Liver (tissue), 8 donors: ENCODE measurements at regions not wholly inside any gene's neighbourhood (a gene's known extent, or its start where the extent isn't known, plus 50 kb on each side); places are given as distances from the start of the nearest gene placed in this dataset.

Source experiments
- DNase-seq: peaks from one replicate; pipeline ENCODE4 v3.0.0-alpha.2; 2017; ENCODE audit warnings: low spot score
- H3K27ac ChIP-seq, 2 donors: one replicate each; pipeline ENCODE4 v1.7.0; 2013; ENCODE audit warnings: inconsistent platforms in 2 of 2, low read length in 2 of 2, control low read depth in 1 of 2, low read depth in 1 of 2, mild to moderate bottlenecking in 1 of 2
- H3K27me3 ChIP-seq, 4 donors: one replicate each; pipeline versions ENCODE4 v1.6.1 to v1.7.0; 2013; ENCODE audit warnings: low read length in 3 of 4, inconsistent platforms in 1 of 4, mild to moderate bottlenecking in 1 of 4, moderate library complexity in 1 of 4; ENCODE audit not compliant: control insufficient read depth in 4 of 4, insufficient read depth in 4 of 4
- H3K36me3 ChIP-seq, 4 donors: one replicate each; pipeline versions ENCODE4 v1.6.1 to v1.7.0; 2013; ENCODE audit warnings: low read length in 3 of 4, mild to moderate bottlenecking in 3 of 4, low read depth in 1 of 4, moderate library complexity in 1 of 4; ENCODE audit not compliant: control insufficient read depth in 4 of 4, insufficient read depth in 3 of 4
- H3K4me1 ChIP-seq, 4 donors: one replicate each; pipeline versions ENCODE4 v1.6.1 to v1.7.0; 2013; ENCODE audit warnings: low read length in 3 of 4, mild to moderate bottlenecking in 3 of 4, moderate library complexity in 1 of 4; ENCODE audit not compliant: control insufficient read depth in 4 of 4, insufficient read depth in 4 of 4
- H3K4me3 ChIP-seq, 3 donors: one replicate each; pipeline versions ENCODE4 v1.6.1 to v1.7.0; 2013; ENCODE audit warnings: low read length in 3 of 3, control low read depth in 1 of 3, low read depth in 1 of 3, mild to moderate bottlenecking in 1 of 3
- H3K9ac ChIP-seq, 2 donors: one replicate each; pipeline ENCODE4 v1.7.0; 2013; ENCODE audit warnings: low read length in 2 of 2, mild to moderate bottlenecking in 2 of 2, moderate library complexity in 2 of 2, control low read depth in 1 of 2, low read depth in 1 of 2
- H3K9me3 ChIP-seq, 4 donors: one replicate each; pipeline versions ENCODE4 v1.6.1 to v1.7.0; 2013; ENCODE audit warnings: low read length in 3 of 4; ENCODE audit not compliant: control insufficient read depth in 4 of 4
- EGR1 ChIP-seq, 2 donors: IDR thresholded peaks; 2 replicates each; pipeline ENCODE4 v1.6.1; 2016 to 2018; ENCODE audit warnings: antibody characterized with exemption in 2 of 2, low read depth in 2 of 2
- FOXA1 ChIP-seq: IDR thresholded peaks from 2 replicates; pipeline ENCODE4 v1.6.1; 2016; ENCODE audit warnings: antibody characterized with exemption
- GABPA ChIP-seq, 2 donors: IDR thresholded peaks in 1 of 2; conservative IDR thresholded peaks in 1 of 2; 2 replicates each; pipeline ENCODE4 v1.6.1; 2016; ENCODE audit warnings: antibody characterized with exemption in 2 of 2, mild to moderate bottlenecking in 1 of 2, moderate library complexity in 1 of 2
- HNF4A ChIP-seq, 2 donors: conservative IDR thresholded peaks; 2 replicates each; pipeline ENCODE4 v1.6.1; 2016; ENCODE audit warnings: antibody characterized with exemption in 2 of 2, mild to moderate bottlenecking in 2 of 2
- HNF4G ChIP-seq: IDR thresholded peaks from 2 replicates; pipeline ENCODE4 v1.6.1; 2016; ENCODE audit warnings: antibody characterized with exemption
- JUND ChIP-seq, 2 donors: IDR thresholded peaks; 2 replicates each; pipeline ENCODE4 v1.6.1; 2016; ENCODE audit warnings: antibody characterized with exemption in 2 of 2
- NR2F2 ChIP-seq: IDR thresholded peaks from 2 replicates; pipeline ENCODE4 v1.6.1; 2016; ENCODE audit warnings: antibody characterized with exemption
- RAD21 ChIP-seq, 2 donors: IDR thresholded peaks; 2 replicates each; pipeline ENCODE4 v1.6.1; 2016; ENCODE audit warnings: antibody characterized with exemption in 2 of 2, mild to moderate bottlenecking in 2 of 2
- RXRA ChIP-seq, 2 donors: IDR thresholded peaks; 2 replicates each; pipeline ENCODE4 v1.6.1; 2017 to 2018; ENCODE audit warnings: antibody characterized with exemption in 2 of 2, mild to moderate bottlenecking in 1 of 2
- SP1 ChIP-seq: IDR thresholded peaks from 2 replicates; pipeline ENCODE4 v1.6.1; 2018; ENCODE audit warnings: antibody characterized with exemption, mild to moderate bottlenecking
- TAF1 ChIP-seq: conservative IDR thresholded peaks from 2 replicates; pipeline ENCODE4 v1.6.1; 2016; ENCODE audit warnings: antibody characterized with exemption, mild to moderate bottlenecking
- YY1 ChIP-seq: IDR thresholded peaks from 2 replicates; pipeline ENCODE4 v1.6.1; 2016; ENCODE audit warnings: antibody characterized with exemption, mild to moderate bottlenecking
- WGBS: extraction: QIAGEN DNeasy Blood & Tissue Kit; methylation state at CpG from one replicate; pipeline ENCODE4 v1.1.7; 2013; 5-methylcytosine and 5-hydroxymethylcytosine counted together
- TF ChIP-seq, protein P1 (sequence below): IDR thresholded peaks from 2 replicates; pipeline ENCODE4 v1.6.1; 2016; ENCODE audit warnings: antibody characterized with exemption
- TF ChIP-seq, protein P2 (sequence below): IDR thresholded peaks from 2 replicates; pipeline ENCODE4 v1.6.1; 2016; ENCODE audit warnings: antibody characterized with exemption
- TF ChIP-seq, protein P3 (sequence below): IDR thresholded peaks from 2 replicates; pipeline ENCODE4 v1.6.1; 2016; ENCODE audit warnings: antibody characterized with exemption, mild to moderate bottlenecking
- TF ChIP-seq, protein P4 (sequence below): fragments of 150-350 bp; IDR thresholded peaks from 2 replicates; pipeline ENCODE4 v1.5.1; 2017; ENCODE audit warnings: improper control_type of control experiment, low read depth, low read length; ENCODE audit not compliant: missing input control
- donor health status: healthy.
- donor health status: healthy.
- donor health status: healthy.
- donor health status: healthy.
- donor health status: healthy.

DNA sequence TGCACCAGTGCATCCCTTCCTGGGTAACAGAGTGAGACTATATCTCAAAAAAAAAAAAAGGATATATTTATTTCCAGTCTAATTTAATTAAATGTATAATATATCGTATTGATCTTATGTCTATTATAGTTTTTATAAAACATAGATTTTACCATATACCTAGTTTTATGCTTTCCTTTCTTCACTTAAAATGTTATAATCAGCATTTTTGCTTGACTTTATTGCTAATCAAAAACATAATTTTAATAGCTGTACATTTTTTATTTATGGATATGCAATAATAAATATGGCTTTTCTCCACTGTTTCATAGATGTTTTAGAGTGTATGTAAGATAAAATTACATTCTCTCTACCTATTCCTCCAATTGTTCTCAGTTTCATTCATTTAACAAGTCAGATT is 958.0 kb downstream of the EPHA4 start:
- Histone ChIP-seq H3K36me3 (no peaks in the 10 kb centered on the region), H3K9me3 (no peaks in the 10 kb centered on the region), H3K9ac (no peak overlapping the region), H3K27ac (no peak overlapping the region), H3K27me3 (no peaks in the 10 kb centered on the region), H3K4me3 (no peak overlapping the region), H3K4me1 (no peaks in the 10 kb centered on the region)
- TF ChIP-seq, protein P1, sequence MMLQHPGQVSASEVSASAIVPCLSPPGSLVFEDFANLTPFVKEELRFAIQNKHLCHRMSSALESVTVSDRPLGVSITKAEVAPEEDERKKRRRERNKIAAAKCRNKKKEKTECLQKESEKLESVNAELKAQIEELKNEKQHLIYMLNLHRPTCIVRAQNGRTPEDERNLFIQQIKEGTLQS, result no peak
- no peak for TF ChIP-seq HNF4A (conservative IDR thresholded peaks at IDR 0.05)
- no peak for TF ChIP-seq RXRA (IDR thresholded peaks at IDR 0.05)
- TF ChIP-seq YY1, result no peak
- TF ChIP-seq NR2F2, result no peak
- TF ChIP-seq EGR1 (IDR thresholded peaks at IDR 0.05; ENCODE audit: low read depth in 2 of 2), result no peak
- TF ChIP-seq, protein P2, sequence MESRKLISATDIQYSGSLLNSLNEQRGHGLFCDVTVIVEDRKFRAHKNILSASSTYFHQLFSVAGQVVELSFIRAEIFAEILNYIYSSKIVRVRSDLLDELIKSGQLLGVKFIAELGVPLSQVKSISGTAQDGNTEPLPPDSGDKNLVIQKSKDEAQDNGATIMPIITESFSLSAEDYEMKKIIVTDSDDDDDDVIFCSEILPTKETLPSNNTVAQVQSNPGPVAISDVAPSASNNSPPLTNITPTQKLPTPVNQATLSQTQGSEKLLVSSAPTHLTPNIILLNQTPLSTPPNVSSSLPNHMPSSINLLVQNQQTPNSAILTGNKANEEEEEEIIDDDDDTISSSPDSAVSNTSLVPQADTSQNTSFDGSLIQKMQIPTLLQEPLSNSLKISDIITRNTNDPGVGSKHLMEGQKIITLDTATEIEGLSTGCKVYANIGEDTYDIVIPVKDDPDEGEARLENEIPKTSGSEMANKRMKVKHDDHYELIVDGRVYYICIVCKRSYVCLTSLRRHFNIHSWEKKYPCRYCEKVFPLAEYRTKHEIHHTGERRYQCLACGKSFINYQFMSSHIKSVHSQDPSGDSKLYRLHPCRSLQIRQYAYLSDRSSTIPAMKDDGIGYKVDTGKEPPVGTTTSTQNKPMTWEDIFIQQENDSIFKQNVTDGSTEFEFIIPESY, result no peak
- TF ChIP-seq JUND (IDR thresholded peaks at IDR 0.05), result no peak
- TF ChIP-seq, protein P3, sequence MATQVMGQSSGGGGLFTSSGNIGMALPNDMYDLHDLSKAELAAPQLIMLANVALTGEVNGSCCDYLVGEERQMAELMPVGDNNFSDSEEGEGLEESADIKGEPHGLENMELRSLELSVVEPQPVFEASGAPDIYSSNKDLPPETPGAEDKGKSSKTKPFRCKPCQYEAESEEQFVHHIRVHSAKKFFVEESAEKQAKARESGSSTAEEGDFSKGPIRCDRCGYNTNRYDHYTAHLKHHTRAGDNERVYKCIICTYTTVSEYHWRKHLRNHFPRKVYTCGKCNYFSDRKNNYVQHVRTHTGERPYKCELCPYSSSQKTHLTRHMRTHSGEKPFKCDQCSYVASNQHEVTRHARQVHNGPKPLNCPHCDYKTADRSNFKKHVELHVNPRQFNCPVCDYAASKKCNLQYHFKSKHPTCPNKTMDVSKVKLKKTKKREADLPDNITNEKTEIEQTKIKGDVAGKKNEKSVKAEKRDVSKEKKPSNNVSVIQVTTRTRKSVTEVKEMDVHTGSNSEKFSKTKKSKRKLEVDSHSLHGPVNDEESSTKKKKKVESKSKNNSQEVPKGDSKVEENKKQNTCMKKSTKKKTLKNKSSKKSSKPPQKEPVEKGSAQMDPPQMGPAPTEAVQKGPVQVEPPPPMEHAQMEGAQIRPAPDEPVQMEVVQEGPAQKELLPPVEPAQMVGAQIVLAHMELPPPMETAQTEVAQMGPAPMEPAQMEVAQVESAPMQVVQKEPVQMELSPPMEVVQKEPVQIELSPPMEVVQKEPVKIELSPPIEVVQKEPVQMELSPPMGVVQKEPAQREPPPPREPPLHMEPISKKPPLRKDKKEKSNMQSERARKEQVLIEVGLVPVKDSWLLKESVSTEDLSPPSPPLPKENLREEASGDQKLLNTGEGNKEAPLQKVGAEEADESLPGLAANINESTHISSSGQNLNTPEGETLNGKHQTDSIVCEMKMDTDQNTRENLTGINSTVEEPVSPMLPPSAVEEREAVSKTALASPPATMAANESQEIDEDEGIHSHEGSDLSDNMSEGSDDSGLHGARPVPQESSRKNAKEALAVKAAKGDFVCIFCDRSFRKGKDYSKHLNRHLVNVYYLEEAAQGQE, result no peak
- TF ChIP-seq RAD21 (IDR thresholded peaks at IDR 0.05), result no peak
- TF ChIP-seq, protein P4, sequence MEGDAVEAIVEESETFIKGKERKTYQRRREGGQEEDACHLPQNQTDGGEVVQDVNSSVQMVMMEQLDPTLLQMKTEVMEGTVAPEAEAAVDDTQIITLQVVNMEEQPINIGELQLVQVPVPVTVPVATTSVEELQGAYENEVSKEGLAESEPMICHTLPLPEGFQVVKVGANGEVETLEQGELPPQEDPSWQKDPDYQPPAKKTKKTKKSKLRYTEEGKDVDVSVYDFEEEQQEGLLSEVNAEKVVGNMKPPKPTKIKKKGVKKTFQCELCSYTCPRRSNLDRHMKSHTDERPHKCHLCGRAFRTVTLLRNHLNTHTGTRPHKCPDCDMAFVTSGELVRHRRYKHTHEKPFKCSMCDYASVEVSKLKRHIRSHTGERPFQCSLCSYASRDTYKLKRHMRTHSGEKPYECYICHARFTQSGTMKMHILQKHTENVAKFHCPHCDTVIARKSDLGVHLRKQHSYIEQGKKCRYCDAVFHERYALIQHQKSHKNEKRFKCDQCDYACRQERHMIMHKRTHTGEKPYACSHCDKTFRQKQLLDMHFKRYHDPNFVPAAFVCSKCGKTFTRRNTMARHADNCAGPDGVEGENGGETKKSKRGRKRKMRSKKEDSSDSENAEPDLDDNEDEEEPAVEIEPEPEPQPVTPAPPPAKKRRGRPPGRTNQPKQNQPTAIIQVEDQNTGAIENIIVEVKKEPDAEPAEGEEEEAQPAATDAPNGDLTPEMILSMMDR, result no peak
- no peak for TF ChIP-seq FOXA1
- no peak for TF ChIP-seq TAF1
- WGBS, result 75% methylated on average over 1 of the region's 1 CpG
- no peak for DNase-seq

DNA sequence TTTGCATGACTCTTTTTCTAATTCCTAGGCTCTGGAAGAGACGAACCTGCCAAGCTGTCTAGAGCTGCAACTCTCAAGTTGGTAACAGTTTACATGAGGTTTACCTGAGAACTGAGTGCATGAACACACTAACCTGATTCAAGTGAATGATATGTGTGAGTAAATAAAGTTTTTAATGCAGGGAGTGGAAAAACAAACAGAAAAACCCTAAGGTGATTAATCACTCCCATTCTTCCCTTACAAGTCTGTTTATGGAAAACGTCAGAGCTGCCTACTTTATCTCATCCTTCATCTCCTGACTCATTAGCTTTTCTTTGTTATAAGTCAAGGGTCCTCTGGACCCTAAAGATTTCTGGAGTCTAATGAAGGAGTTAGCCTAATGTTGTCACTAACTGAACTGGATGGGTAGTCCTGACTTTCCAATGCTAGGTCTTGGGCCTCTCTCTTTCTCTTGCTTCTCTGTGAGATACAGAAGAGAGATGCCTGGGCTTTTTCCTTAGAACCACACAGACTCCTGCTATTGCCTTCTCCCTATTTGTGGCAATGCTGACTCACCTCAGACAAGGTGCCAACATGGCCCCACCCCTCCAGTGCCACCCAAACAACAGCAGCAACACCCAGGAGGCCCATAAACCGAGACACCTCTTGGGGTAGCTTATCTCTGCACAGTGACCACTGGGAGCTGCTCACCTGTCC is 952.4 kb downstream of the EPHA4 start:
- H3K9me3 ChIP-seq, result no peaks in the 10 kb centered on the region
- H3K4me3 ChIP-seq, result no peak overlapping the region
- no peak for DNase-seq
- 36% methylated on average over 3 of the region's 3 CpGs for WGBS
- no peaks in the 10 kb centered on the region for H3K36me3 ChIP-seq
- no peak overlapping the region for H3K27ac ChIP-seq
- no peak overlapping the region for H3K9ac ChIP-seq
- H3K4me1 ChIP-seq, result no peaks in the 10 kb centered on the region
- TF ChIP-seq SP1, result no peak
- TF ChIP-seq, protein P1, result no peak
- no peak for TF ChIP-seq EGR1 (IDR thresholded peaks at IDR 0.05; ENCODE audit: low read depth in 2 of 2)
- no peak for TF ChIP-seq NR2F2
- TF ChIP-seq RXRA (IDR thresholded peaks at IDR 0.05), result no peak
- TF ChIP-seq, protein P4, result no peak
- TF ChIP-seq HNF4G, result no peak
- TF ChIP-seq YY1, result no peak
- no peak for TF ChIP-seq GABPA (IDR thresholded peaks at IDR 0.05 in 1 of 2, conservative IDR thresholded peaks at IDR 0.05 in 1 of 2)
- no peak for TF ChIP-seq FOXA1
- H3K27me3 ChIP-seq, result no peaks in the 10 kb centered on the region
